ENCODE measurements at regions not wholly inside any gene's neighbourhood (a gene's known extent, or its start where the extent isn't known, plus 50 kb on each side); places are given as distances from the start of the nearest gene placed in this dataset.

DNA sequence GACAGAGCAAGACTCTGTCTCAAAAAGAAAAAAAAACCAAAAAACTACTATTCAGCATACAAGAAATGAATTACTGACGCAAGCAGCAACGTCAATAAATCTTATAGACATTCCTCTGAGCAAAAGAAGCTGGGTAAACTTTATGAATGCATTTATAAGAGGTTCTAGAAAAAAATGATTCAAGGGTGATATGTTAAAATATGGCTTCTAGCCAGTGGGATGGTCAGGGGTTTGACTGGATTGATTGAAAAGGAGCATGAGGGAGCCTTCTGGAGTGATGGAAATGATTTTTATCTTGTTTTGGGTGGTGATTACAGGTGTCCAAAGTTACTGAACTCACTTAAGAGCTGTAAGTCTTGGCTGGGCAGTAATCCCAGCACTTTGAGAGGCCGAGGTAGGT is 64.9 kb upstream of the SALL4 start:
- no peak for DNase-seq

DNA sequence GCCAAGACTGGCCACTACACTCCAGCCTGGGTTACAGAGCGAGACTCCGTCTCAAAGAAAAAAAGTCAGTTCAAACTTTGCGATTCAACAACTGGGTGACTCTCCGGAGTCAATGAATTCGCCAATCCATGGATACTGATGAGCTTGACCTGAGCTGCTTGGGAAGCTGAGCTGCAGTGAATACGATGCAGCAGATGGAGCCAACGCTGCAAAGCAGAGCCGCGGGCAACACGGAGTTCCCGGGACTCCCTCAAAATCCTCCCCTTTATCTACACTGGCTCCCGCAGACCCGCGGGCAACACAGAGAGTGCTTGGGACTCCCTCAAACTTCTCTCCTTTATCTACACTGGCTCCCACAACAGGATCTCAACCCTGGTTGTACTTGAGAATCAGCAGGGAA is 62.6 kb upstream of the SALL4 start:
- no peak for DNase-seq

DNA sequence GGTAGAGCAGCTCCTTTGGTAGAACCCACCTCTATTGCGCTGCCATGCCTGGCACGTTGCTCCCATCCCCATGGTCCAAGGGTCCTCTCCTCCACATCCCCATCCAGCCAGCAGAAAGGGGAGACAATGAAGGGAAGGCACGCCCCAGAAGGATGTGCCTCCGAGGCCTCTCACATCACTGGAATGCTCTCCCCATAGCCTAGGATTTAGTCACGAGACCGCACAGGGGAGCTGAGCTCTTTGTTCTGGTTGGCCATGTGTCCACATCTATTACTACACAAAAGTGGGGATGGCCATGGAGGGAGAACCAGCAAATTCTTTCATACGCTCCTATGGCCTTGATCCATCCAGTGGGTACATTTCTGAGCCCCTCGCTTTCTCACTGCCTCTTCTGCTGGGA is 60.5 kb upstream of the SALL4 start:
- no peak for DNase-seq

DNA sequence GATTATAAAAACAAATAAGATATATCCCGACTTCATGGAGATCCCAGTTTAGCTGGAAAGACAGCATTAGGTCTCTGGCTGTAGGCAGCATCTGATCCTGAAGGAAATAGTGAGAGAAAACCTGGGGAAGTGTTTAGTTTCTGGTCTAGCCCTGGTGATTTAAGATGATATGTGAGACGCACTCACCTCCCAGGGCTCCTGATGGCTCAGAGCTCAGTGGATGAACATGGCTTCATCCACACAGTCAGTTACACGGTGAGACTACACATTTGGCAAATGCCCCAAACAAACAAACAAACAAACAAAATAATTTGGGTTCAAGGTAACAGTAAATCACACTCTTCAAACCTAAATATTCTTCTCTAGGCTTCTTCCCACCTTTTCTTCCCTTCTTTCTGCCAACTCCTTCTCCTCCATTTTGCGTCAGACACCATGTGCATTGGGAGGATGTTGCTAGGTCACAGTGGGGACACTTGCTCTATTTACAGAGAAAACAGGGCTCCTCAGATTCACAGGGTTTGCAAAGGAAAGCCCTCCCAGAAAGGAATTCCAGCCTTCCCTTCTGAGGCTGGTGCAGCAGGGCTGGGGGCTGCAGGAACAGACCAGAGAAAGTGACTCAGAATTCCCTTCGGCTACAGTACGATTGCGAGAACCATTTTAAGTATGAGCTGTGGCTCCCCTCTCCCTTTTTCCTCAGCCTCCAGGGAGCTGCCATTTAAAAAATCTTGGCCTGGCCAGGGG is 59.6 kb upstream of the SALL4 start:
- no peak for DNase-seq

DNA sequence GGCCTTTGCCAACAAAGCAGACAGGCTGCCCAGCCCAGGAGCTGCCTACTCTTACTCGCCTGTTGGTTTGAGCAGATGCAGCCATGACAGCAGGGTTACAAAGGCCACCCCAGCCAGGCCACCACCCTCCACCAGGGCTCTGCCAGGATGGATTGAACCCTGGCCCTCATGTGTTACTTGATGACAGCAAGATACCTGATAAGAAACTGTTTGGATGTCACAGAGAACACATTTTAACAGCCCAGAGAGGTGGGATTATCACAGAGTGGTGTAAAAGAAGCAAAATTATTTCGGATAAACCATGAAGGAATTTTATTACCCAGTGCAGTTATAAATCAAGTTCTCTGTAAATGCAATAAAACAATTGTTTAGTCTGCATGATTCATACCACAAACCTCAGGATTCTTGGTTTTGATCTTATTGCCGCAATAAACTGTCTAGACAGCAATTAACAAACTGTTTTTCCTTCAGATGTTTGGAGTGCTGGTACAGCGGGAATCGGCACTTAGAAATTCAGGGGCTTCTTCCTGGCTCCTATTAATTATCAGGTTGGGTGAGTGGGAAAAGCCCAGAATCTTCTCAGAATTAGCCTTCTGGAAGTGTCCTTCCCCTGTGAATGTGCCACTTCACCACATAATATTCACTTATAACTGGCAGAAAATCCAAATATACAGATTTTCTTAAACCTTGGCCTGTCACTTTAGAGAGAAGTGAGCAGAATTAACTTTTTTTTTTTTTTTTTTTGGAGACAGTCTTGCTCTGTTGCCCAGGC is 58.0 kb upstream of the SALL4 start:
- DNase-seq, result no peak

GRCh38 chr20:51856432-51856831 is 54.1 kb upstream of the SALL4 start:
- DNase-seq, result no peak

- no peak for DNase-seq
Observed at GRCh38 chr20:51854921-51855320, 52.6 kb upstream of the SALL4 start.
